ENCODE measurements at regions not wholly inside any gene's neighbourhood (a gene's known extent, or its start where the extent isn't known, plus 50 kb on each side); places are given as distances from the start of the nearest gene placed in this dataset.

GRCh38 chr20:39563349-39563748 lies 601.2 kb downstream of the DHX35 start:
- H3K27me3 Mint-ChIP-seq, result no peaks in the 10 kb centered on the region
- no peaks in the 10 kb centered on the region for H3K9me3 Mint-ChIP-seq
- intact Hi-C loops (cut with micrococcal nuclease), result no loop called here
- H3K4me3 Mint-ChIP-seq, result no peak overlapping the region
- H3K4me1 Mint-ChIP-seq (ENCODE audit: low read depth), result no peaks in the 10 kb centered on the region
- peak; percentile 2 for DNase-seq
- ChIA-PET CTCF (no interaction called here), POLR2A (no interaction called here)
- TF ChIP-seq CTCF (IDR thresholded peaks at IDR 0.05), result no peak
- no peaks in the 10 kb centered on the region for H3K36me3 Mint-ChIP-seq (ENCODE audit: low read depth)
- no peak overlapping the region for H3K27ac Mint-ChIP-seq
- ATAC-seq, result peak; percentile 34

GRCh38 chr20:39554341-39554740 lies 592.2 kb downstream of the DHX35 start:
- ATAC-seq, result no peak
- TF ChIP-seq CTCF (IDR thresholded peaks at IDR 0.05), result no peak
- DNase-seq, result no peak
- ChIA-PET CTCF (no interaction called here), POLR2A (no interaction called here)
- no peaks in the 10 kb centered on the region for H3K27me3 Mint-ChIP-seq
- no peaks in the 10 kb centered on the region for H3K36me3 Mint-ChIP-seq (ENCODE audit: low read depth)
- H3K4me1 Mint-ChIP-seq (ENCODE audit: low read depth), result no peaks in the 10 kb centered on the region
- no peak overlapping the region for H3K27ac Mint-ChIP-seq
- intact Hi-C loops (cut with micrococcal nuclease), result no loop called here
- no peak overlapping the region for H3K4me3 Mint-ChIP-seq
- no peaks in the 10 kb centered on the region for H3K9me3 Mint-ChIP-seq

- Mint-ChIP-seq H3K36me3 (ENCODE audit: low read depth) (no peaks in the 10 kb centered on the region), H3K4me3 (no peak overlapping the region), H3K27ac (no peak overlapping the region), H3K4me1 (ENCODE audit: low read depth) (no peaks in the 10 kb centered on the region), H3K27me3 (no peaks in the 10 kb centered on the region), H3K9me3 (no peaks in the 10 kb centered on the region)
- ATAC-seq (no peak), DNase-seq (no peak)
- POLR2A ChIA-PET, result no interaction called here
- intact Hi-C loops (cut with micrococcal nuclease), result no loop called here
- CTCF ChIA-PET, result no interaction called here
- TF ChIP-seq CTCF (IDR thresholded peaks at IDR 0.05), result no peak
Observed at GRCh38 chr20:39553120-39553519, 591.0 kb downstream of the DHX35 start.

GRCh38 chr20:39549733-39550132 lies 587.6 kb downstream of the DHX35 start:
- TF ChIP-seq CTCF (IDR thresholded peaks at IDR 0.05), result no peak
- H3K4me3 Mint-ChIP-seq, result no peak overlapping the region
- no peaks in the 10 kb centered on the region for H3K4me1 Mint-ChIP-seq (ENCODE audit: low read depth)
- ChIA-PET CTCF (no interaction called here), POLR2A (no interaction called here)
- no peaks in the 10 kb centered on the region for H3K36me3 Mint-ChIP-seq (ENCODE audit: low read depth)
- no peaks in the 10 kb centered on the region for H3K27me3 Mint-ChIP-seq
- intact Hi-C loops (cut with micrococcal nuclease), result no loop called here
- no peak for DNase-seq
- ATAC-seq, result no peak
- H3K9me3 Mint-ChIP-seq, result no peaks in the 10 kb centered on the region
- no peak overlapping the region for H3K27ac Mint-ChIP-seq

- H3K9me3 Mint-ChIP-seq, result no peaks in the 10 kb centered on the region
- CTCF ChIA-PET, result no interaction called here
- H3K27me3 Mint-ChIP-seq, result peaks cover under 1% of the 10 kb centered on the region
- POLR2A ChIA-PET, result no interaction called here
- TF ChIP-seq CTCF (IDR thresholded peaks at IDR 0.05), result no peak
- no peaks in the 10 kb centered on the region for H3K36me3 Mint-ChIP-seq (ENCODE audit: low read depth)
- no peak overlapping the region for H3K4me3 Mint-ChIP-seq
- H3K27ac Mint-ChIP-seq, result no peak overlapping the region
- ATAC-seq, result no peak
- DNase-seq, result no peak
- intact Hi-C loops (cut with micrococcal nuclease), result no loop called here
- H3K4me1 Mint-ChIP-seq (ENCODE audit: low read depth), result no peaks in the 10 kb centered on the region
Observed at GRCh38 chr20:39547546-39548408, 585.6 kb downstream of the DHX35 start.

Measured in activated CD8-positive, alpha-beta T cell treated with anti-CD3 and anti-CD28 coated beads for 36 hours (primary cell).